ENCODE measurements at regions not wholly inside any gene's neighbourhood (a gene's known extent, or its start where the extent isn't known, plus 50 kb on each side); places are given as distances from the start of the nearest gene placed in this dataset.

DNA sequence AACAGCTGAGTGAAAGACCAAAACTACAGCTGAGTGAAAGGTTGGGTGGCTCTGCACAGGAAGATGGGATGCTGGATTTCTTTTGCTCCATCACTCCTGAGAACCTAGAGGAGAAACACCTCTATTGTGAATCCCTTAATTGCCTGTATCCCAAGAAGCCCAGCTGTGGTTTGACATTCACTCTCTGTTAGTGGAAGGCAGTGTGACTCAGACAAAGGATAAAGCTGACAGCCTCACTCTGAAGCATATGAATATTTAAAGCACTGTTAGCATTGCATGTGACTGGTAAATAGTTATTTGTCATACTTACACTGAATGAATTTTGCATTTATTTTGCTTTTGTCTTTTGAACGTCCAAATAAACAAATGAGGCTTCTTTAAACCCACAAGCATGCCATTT is 367.1 kb upstream of the RIOK2 start:
- TF ChIP-seq, protein P1, sequence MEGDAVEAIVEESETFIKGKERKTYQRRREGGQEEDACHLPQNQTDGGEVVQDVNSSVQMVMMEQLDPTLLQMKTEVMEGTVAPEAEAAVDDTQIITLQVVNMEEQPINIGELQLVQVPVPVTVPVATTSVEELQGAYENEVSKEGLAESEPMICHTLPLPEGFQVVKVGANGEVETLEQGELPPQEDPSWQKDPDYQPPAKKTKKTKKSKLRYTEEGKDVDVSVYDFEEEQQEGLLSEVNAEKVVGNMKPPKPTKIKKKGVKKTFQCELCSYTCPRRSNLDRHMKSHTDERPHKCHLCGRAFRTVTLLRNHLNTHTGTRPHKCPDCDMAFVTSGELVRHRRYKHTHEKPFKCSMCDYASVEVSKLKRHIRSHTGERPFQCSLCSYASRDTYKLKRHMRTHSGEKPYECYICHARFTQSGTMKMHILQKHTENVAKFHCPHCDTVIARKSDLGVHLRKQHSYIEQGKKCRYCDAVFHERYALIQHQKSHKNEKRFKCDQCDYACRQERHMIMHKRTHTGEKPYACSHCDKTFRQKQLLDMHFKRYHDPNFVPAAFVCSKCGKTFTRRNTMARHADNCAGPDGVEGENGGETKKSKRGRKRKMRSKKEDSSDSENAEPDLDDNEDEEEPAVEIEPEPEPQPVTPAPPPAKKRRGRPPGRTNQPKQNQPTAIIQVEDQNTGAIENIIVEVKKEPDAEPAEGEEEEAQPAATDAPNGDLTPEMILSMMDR (IDR thresholded peaks at IDR 0.05; ENCODE audit: extremely low read depth, insufficient read depth, missing control alignments): no peak
- in situ Hi-C loops (cut with MboI; ENCODE audit: low pct_unique_long_range_greater_than_20kb, low sequenced_read_pairs, unreplicated experiment): no loop called here
- DNase-seq (ENCODE audit: low spot score): no peak

DNA sequence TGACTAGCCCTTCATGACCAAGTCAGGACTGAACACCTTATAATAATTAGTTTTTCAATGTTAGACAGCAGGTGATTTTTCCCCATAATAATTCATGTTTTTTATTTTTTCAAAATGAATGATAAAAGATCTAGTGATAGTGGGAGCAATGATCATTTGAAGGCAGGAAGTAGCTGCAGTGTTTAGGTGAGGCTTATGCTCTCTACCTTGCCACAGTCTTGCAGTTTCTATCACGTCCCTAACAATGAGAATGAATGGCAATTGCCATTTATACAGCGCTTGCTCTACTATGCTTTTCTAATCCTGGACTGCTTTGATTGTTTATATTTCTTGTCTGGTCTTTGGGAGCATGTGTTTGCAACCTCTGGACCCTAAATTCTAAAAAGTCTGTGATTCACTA is 367.8 kb upstream of the RIOK2 start:
- in situ Hi-C loops (cut with MboI; ENCODE audit: low pct_unique_long_range_greater_than_20kb, low sequenced_read_pairs, unreplicated experiment): no loop called here
- TF ChIP-seq, protein P1 (IDR thresholded peaks at IDR 0.05; ENCODE audit: extremely low read depth, insufficient read depth, missing control alignments): no peak
- DNase-seq (ENCODE audit: low spot score): no peak

DNA sequence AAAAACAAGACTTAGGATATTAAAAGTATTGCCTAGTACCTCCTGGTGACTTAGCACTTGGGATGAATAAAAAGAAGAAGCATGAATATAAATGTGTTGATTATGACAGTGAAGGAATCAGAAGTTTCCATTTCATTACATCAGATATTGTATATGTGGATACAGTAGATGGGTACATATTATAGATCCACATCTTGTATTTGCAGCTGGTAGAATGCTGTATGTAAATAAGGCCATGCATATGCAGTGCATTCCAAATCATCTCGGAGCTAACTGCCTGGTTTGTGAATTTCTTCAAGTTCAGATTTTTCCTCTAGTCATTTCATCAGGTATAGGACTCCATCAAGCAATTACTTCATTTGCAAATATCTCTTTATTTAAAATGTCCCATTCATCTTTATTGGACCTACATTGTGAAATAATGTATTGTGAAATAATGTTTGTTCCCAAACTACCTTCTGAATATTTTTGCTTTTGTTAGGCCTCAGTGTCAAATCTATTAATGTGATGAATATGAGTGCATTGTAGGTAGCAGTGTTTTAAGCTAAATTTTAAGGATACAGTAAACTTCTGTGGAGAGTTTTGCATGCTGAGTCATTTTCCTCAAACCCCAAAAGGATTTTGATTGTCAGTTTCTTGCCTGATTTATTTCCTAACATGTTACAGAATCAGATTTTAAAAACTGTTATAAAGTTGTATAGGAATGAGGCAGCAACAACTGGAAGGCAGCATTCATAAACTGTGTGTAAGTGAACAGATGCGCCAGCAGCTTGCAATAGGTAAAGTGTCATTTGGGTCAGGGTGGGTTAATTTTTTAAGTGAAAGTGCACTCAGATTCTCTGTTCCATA is 370.8 kb upstream of the RIOK2 start:
- DNase-seq (ENCODE audit: low spot score): no peak
- in situ Hi-C loops (cut with MboI; ENCODE audit: low pct_unique_long_range_greater_than_20kb, low sequenced_read_pairs, unreplicated experiment): no loop called here

DNA sequence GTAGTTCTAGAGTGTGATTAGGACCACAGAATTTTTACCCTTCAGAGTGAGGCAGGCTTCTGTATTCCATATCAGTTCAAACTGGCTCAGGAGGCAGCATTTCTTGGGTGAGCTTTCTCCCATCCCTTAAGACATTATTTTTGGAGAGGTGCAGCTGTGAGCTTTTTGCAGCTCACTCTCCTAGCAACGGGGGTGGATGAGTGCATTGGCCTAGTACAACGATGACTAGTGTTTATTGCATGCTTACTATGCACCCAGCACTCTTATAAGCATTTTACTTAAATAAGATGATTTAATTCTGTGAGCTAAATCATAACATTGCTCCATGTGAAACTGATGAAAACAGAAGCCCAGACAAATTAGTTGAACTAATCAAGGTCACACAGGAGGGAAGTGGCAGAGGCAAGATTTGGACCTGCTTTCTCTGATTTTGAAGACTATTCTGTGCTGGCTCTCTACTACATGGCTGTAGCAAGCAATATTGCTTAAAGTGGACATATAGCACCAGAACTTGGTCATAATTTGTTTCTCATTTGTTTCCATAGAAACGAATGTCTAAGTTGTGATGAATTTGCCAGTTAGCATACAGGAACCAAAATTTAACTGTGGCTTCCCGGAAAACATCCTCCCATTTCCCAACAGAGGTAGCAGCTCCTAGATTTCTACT is 372.1 kb upstream of the RIOK2 start:
- in situ Hi-C loops (cut with MboI; ENCODE audit: low pct_unique_long_range_greater_than_20kb, low sequenced_read_pairs, unreplicated experiment): no loop called here
- no peak for DNase-seq (ENCODE audit: low spot score)
- TF ChIP-seq, protein P1 (IDR thresholded peaks at IDR 0.05; ENCODE audit: extremely low read depth, insufficient read depth, missing control alignments): no peak

More for the DNA sequence above, 370.8 kb upstream of the RIOK2 start:
- TF ChIP-seq, protein P1 (IDR thresholded peaks at IDR 0.05; ENCODE audit: extremely low read depth, insufficient read depth, missing control alignments): no peak

GRCh38 chr5:97555644-97555981 is 372.6 kb upstream of the RIOK2 start:
- TF ChIP-seq, protein P1 (IDR thresholded peaks at IDR 0.05; ENCODE audit: extremely low read depth, insufficient read depth, missing control alignments): no peak
- in situ Hi-C loops (cut with MboI; ENCODE audit: low pct_unique_long_range_greater_than_20kb, low sequenced_read_pairs, unreplicated experiment): no loop called here
- no peak for DNase-seq (ENCODE audit: low spot score)

GRCh38 chr5:97559827-97560598 is 377.0 kb upstream of the RIOK2 start:
- DNase-seq (ENCODE audit: low spot score): no peak
- in situ Hi-C loops (cut with MboI; ENCODE audit: low pct_unique_long_range_greater_than_20kb, low sequenced_read_pairs, unreplicated experiment): no loop called here
- TF ChIP-seq, protein P1 (IDR thresholded peaks at IDR 0.05; ENCODE audit: extremely low read depth, insufficient read depth, missing control alignments): no peak

Data from GM13977 (cell line).